ENCODE measurements at regions not wholly inside any gene's neighbourhood (a gene's known extent, or its start where the extent isn't known, plus 50 kb on each side); places are given as distances from the start of the nearest gene placed in this dataset.

DNA sequence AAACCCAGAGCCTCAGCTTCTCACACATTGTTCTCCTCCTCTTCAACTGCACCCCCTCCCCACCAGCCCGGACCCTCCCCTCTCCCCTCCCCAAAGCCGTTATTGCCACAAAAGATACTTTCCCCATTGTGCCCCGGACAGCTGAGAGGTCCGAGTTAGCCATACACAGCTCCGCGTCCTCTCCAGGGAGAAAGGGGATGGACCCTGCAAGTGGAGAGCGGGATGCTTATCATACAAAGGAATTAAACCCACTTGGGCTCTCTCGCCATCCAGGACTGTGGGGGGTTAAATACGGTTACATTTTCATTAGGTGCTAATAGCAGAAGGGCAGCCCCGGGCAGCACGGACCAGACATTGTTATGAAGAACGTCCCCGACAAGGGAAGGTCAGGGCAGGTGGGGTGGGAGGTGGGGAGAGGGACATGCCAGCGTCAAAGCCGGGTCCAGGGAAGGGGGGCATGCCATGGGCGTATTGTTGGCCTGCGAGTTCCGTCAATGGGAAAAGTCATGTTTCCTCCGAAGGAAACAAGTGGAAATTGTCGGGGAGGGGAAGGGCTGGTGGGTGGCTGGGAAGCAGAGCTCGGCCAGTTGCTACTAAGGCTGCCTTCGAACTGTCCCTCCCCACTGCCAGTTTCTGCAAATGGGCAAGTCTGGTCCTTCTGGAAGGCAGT is 99.1 kb downstream of the SOX9 start:
- no peak for DNase-seq (ENCODE audit: low read depth)
- no peak overlapping the region for H3K4me3 ChIP-seq (ENCODE audit: low read depth, low read length)
- TF ChIP-seq, protein P1, sequence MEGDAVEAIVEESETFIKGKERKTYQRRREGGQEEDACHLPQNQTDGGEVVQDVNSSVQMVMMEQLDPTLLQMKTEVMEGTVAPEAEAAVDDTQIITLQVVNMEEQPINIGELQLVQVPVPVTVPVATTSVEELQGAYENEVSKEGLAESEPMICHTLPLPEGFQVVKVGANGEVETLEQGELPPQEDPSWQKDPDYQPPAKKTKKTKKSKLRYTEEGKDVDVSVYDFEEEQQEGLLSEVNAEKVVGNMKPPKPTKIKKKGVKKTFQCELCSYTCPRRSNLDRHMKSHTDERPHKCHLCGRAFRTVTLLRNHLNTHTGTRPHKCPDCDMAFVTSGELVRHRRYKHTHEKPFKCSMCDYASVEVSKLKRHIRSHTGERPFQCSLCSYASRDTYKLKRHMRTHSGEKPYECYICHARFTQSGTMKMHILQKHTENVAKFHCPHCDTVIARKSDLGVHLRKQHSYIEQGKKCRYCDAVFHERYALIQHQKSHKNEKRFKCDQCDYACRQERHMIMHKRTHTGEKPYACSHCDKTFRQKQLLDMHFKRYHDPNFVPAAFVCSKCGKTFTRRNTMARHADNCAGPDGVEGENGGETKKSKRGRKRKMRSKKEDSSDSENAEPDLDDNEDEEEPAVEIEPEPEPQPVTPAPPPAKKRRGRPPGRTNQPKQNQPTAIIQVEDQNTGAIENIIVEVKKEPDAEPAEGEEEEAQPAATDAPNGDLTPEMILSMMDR (IDR thresholded peaks at IDR 0.05; ENCODE audit: control insufficient read depth, extremely low read depth, insufficient read depth): no peak

DNA sequence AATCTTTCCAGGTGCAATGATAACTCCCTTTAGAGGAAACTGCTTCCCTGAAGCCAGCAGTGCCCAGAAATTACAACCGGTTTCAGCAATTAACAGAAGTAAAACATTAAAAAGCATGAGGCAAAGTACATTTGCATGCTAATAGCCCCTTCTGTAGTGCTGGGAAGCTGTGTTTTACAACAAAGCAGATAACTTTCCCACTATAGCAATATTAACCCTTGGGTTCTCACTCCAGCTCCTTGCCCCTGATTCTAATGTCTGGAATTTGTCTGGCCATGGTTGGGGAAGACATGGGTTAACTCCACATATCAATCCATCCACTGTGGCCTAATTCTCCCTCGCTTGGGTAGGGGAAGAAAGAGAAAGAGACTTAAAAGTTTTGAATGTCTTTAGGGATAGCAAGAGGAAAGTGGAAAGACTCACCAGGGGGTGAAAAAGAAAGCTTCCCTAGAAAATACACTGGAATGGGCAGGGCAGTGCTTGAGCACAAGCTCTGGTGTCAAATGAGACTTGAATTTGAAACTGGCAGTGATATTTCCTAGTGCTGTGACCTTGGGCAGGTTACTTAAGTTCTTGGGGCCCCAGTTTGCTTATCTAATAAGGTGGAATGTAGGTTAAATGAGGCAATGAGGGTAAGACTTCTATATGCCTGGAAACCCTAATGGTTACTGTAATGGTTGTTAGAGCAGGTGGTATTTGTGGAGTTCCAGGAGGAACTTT is 102.0 kb downstream of the SOX9 start:
- TF ChIP-seq, protein P1 (IDR thresholded peaks at IDR 0.05; ENCODE audit: control insufficient read depth, extremely low read depth, insufficient read depth): no peak
- no peak for DNase-seq (ENCODE audit: low read depth)
- no peak overlapping the region for H3K4me3 ChIP-seq (ENCODE audit: low read depth, low read length)

DNA sequence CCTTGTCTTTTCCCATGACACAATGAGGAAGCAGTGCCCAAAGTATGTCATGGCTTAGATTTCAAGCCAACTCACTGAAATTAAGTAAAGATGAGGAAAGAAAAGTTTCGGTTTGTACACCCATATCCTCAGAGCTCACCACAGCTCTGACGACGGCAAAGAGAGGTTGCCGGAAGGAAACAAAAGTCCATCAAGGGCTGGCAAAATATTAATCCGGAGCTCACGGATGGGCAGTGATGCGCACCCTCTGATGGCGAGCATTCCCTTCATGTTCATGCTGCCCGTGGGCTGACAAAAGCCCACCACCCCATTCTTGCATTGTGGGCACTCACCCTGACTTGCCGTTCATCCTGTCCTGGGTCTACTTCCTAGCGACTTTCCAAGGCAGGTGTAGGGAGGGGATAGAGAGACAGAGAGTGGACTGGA is 103.1 kb downstream of the SOX9 start:
- TF ChIP-seq, protein P1 (IDR thresholded peaks at IDR 0.05; ENCODE audit: control insufficient read depth, extremely low read depth, insufficient read depth): no peak
- no peak overlapping the region for H3K4me3 ChIP-seq (ENCODE audit: low read depth, low read length)
- no peak for DNase-seq (ENCODE audit: low read depth)

DNA sequence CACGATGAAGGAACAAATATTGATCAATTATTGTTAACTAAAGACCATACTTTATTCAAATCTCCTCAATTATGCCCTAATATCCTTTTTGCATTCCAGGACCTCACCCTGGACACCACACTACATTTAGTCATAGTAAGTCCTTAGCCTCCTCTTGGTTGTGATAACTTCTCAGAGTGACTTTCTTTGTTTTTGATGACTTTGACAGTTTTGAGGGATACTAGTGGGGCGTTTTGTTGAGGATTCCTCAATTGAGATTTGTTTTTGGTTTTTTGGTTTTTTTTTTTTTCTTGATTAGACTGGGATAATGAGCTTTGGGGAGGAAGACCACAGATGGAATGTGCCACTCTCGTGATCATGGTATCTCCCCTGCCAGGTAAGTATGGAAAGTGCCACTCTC is 105.5 kb downstream of the SOX9 start:
- no peak overlapping the region for H3K4me3 ChIP-seq (ENCODE audit: low read depth, low read length)
- TF ChIP-seq, protein P1 (IDR thresholded peaks at IDR 0.05; ENCODE audit: control insufficient read depth, extremely low read depth, insufficient read depth): no peak
- no peak for DNase-seq (ENCODE audit: low read depth)

DNA sequence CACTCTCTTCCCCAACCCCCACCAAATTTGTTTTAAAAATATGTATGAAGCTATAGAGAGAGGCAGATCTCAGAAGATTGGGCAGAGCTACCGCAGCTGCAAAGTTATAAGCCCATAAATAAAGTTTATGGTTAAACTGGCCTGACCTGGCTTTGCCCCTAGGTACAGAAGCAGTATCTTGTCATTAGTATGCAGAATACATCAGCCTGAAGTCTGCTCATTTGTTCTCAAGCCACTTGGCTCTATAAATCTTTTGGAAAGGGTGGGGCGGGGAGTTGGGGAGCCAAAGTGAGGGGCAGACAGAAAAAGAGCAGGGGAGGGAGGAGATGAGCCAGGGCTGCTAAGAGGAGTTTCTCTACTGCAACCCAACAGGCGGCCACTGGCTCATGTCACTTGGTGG is 113.2 kb downstream of the SOX9 start:
- no peak overlapping the region for H3K4me3 ChIP-seq (ENCODE audit: low read depth, low read length)
- DNase-seq (ENCODE audit: low read depth): peak; percentile 86
- TF ChIP-seq, protein P1 (IDR thresholded peaks at IDR 0.05; ENCODE audit: control insufficient read depth, extremely low read depth, insufficient read depth): no peak

DNA sequence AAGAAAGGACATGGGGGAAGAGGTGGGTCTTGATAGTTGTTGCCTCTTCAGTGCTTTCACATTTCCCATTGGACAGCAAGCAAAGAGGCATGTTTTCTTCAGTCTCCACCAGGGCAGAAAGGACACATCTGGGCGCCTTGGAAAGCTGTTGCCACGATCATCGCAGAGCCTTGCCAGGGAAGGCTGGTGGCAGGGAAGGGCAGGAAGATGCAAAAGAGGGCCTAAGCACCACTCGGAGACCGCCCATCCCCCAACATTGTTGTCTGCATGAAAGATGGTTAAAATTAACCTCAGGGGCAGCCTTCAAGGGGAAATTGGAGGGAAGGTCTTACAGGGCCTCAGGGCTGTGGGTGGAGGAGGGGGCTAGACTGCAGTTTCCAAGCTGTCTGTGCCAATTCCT is 114.2 kb downstream of the SOX9 start:
- DNase-seq (ENCODE audit: low read depth): no peak
- H3K4me3 ChIP-seq (ENCODE audit: low read depth, low read length): no peak overlapping the region
- TF ChIP-seq, protein P1 (IDR thresholded peaks at IDR 0.05; ENCODE audit: control insufficient read depth, extremely low read depth, insufficient read depth): no peak

Measured in LNCaP clone FGC (cell line).